Endometrium (tissue), 2 donors: ENCODE measurements at regions not wholly inside any gene's neighbourhood (a gene's known extent, or its start where the extent isn't known, plus 50 kb on each side); places are given as distances from the start of the nearest gene placed in this dataset.
A peak's percentile ranks its signal among the peaks of the same experiment; 100 is the strongest.
"Not testable (repeated sequence)": the region's sequence is repeated elsewhere in the genome, so short reads cannot be mapped to it uniquely, and the experiment has no call there.

ENCODE experiments used
- FAIRE-seq: peaks from 2 replicates; lab custom pipeline; 2012; peaks lifted over from hg19 to GRCh38; lab: Jason Lieb, UNC
- donor health status: control.
- donor health status: control.

- no peak for FAIRE-seq
Observed at GRCh38 chr16:65421596-65421995, 299.7 kb upstream of the CDH11 start.

- FAIRE-seq, result no peak
Observed at GRCh38 chr16:65418435-65418834, 296.6 kb upstream of the CDH11 start.

GRCh38 chr16:65415460-65415859, 293.6 kb upstream of the CDH11 start:
- FAIRE-seq, result no peak

GRCh38 chr16:65414284-65414984, 292.6 kb upstream of the CDH11 start:
- FAIRE-seq, result peak; percentile 53

GRCh38 chr16:65413861-65414260, 292.0 kb upstream of the CDH11 start:
- no peak for FAIRE-seq

GRCh38 chr16:65410801-65411200, 288.9 kb upstream of the CDH11 start:
- no peak for FAIRE-seq

GRCh38 chr16:65409510-65409909, 287.6 kb upstream of the CDH11 start:
- no peak for FAIRE-seq

GRCh38 chr16:65406933-65407332, 285.1 kb upstream of the CDH11 start:
- FAIRE-seq, result no peak

- no peak for FAIRE-seq
Observed at GRCh38 chr16:65406116-65406515, 284.3 kb upstream of the CDH11 start.

- FAIRE-seq, result no peak
Observed at GRCh38 chr16:65394281-65394680, 272.4 kb upstream of the CDH11 start.

- no peak for FAIRE-seq
Observed at GRCh38 chr16:65392806-65393565, 271.1 kb upstream of the CDH11 start.

- FAIRE-seq, result no peak
Observed at GRCh38 chr16:65388592-65388991, 266.7 kb upstream of the CDH11 start.

GRCh38 chr16:65386672-65387071, 264.8 kb upstream of the CDH11 start:
- FAIRE-seq, result no peak

GRCh38 chr16:65384441-65384840, 262.6 kb upstream of the CDH11 start:
- no peak for FAIRE-seq

GRCh38 chr16:65377195-65377594, 255.3 kb upstream of the CDH11 start:
- FAIRE-seq, result no peak

- no peak for FAIRE-seq
Observed at GRCh38 chr16:65376601-65377000, 254.7 kb upstream of the CDH11 start.

GRCh38 chr16:65375651-65376050, 253.8 kb upstream of the CDH11 start:
- FAIRE-seq, result no peak

- FAIRE-seq, result no peak
Observed at GRCh38 chr16:65373097-65373496, 251.2 kb upstream of the CDH11 start.

- no peak for FAIRE-seq
Observed at GRCh38 chr16:65372171-65372570, 250.3 kb upstream of the CDH11 start.

GRCh38 chr16:65365732-65366715, 244.2 kb upstream of the CDH11 start:
- no peak for FAIRE-seq

GRCh38 chr16:65356721-65357120, 234.9 kb upstream of the CDH11 start:
- FAIRE-seq, result not testable (repeated sequence)

GRCh38 chr16:65355706-65356105, 233.8 kb upstream of the CDH11 start:
- no peak for FAIRE-seq

GRCh38 chr16:65353183-65353582, 231.3 kb upstream of the CDH11 start:
- no peak for FAIRE-seq
